AG04449 (cell line): ENCODE measurements at regions not wholly inside any gene's neighbourhood (a gene's known extent, or its start where the extent isn't known, plus 50 kb on each side); places are given as distances from the start of the nearest gene placed in this dataset.

Source experiments
- CTCF ChIA-PET: fragments of 350-600 bp; formaldehyde crosslinking; extraction: SDS; loops from one replicate; lab custom pipeline; 2021; ENCODE audit warnings: antibody characterized with exemption; lab: Yijun Ruan, JAX
- POLR2A ChIA-PET: fragments of 400-600, 350-600 bp; formaldehyde crosslinking; extraction: SDS; loops from one replicate; lab custom pipeline; 2020; ENCODE audit warnings: antibody characterized with exemption, inconsistent platforms; lab: Yijun Ruan, JAX
- DNase-seq: peaks from one replicate; pipeline ENCODE4 v3.0.0-alpha.2; 2010; ENCODE audit warnings: low read depth, low spot score
- H3K4me3 ChIP-seq: 2 replicates; pipeline ENCODE4 v1.5.1; 2011; ENCODE audit warnings: low read depth, mild to moderate bottlenecking, control low read depth, low read length
- CTCF ChIP-seq: IDR thresholded peaks from one replicate; pipeline ENCODE4 v1.5.1; 2011; ENCODE audit warnings: mild to moderate bottlenecking, moderate library complexity, low read length, control low read depth, inconsistent platforms; ENCODE audit not compliant: insufficient read depth; ENCODE audit errors: missing control alignments

DNA sequence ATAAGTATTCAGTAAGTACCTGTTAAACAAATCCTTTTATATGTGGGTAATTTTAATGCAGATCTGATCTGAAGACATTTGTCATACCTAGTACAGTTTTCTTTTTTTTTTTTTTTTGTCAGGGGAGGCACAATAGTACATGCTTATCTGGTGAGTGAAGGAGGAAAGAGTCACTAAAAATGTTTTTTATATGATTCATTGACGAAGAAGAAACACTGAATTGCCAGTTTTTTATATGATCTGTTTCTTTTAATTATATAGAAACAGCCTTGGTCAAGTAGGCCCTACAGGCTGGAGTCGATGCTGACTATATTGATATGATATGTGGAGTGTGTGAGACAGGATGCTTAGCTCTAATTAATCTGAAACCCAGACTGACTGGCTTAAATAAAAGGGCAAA, 315.2 kb downstream of the PSAT1 start:
- ChIA-PET POLR2A (interaction anchor here (0.8 kb wide), 1 partner anchor 86 kb away, joined by 3 read pairs; no protein-coding TSS in a partner anchor), CTCF (no interaction called here)
- DNase-seq: peak; percentile 34
- no peak overlapping the region for H3K4me3 ChIP-seq
- no peak for TF ChIP-seq CTCF

GRCh38 chr9:78613006-78613405, 316.1 kb downstream of the PSAT1 start:
- no peak overlapping the region for H3K4me3 ChIP-seq
- no peak for DNase-seq
- POLR2A ChIA-PET: no interaction called here
- TF ChIP-seq CTCF: no peak
- CTCF ChIA-PET: no interaction called here

- DNase-seq: no peak
- TF ChIP-seq CTCF: no peak
- CTCF ChIA-PET: interaction anchor here (1.5 to 1.6 kb wide), 2 partner anchors 12 to 207 kb away, joined by 4 to 5 read pairs; no protein-coding TSS in a partner anchor
- H3K4me3 ChIP-seq: no peak overlapping the region
- POLR2A ChIA-PET: no interaction called here
Measured at GRCh38 chr9:78614892-78615291, 318.0 kb downstream of the PSAT1 start.

DNA sequence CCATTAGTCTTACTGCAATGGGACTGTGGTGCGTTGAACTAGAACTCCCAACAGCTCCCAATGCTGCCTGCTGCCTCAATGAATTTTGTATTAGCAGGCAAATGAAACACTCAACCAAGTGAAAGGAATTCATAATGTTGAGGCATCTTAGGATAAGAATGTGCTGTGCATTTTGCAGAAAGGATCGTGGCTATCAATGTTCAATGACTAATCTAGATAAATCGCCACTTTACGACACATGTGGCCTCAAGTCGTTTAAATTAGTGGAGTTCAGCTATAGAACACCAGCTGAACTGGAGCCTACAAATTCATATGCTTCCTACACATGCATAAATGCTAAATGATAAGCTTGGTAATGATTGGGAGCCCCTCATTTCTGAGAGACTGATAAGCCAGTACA, 318.4 kb downstream of the PSAT1 start:
- ChIA-PET POLR2A (no interaction called here), CTCF (interaction anchor here (1.1 to 1.6 kb wide), 4 partner anchors 10 to 207 kb away, joined by 4 to 5 read pairs (median 4); no protein-coding TSS in a partner anchor)
- no peak overlapping the region for H3K4me3 ChIP-seq
- TF ChIP-seq CTCF: no peak
- no peak for DNase-seq

DNA sequence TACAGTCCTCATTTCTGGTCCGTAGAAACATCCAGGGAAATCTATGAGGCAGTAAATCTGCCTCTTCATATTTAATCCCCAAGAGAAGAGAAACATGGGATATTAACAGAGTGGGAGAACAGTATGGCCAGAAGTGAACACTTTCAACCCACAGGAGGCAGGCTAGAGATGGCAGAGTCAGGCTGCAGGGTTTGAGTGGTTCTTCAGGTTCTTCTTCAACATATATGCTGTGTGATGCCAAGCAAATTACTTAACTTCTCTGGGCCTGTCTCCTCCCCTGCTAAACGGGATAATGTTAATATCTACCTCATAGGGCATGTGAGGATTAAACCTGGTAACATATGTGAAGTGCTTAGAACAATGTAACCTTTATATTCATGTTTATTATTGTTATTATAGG, 321.8 kb downstream of the PSAT1 start:
- no peak for DNase-seq
- POLR2A ChIA-PET: no interaction called here
- CTCF ChIA-PET: no interaction called here
- no peak overlapping the region for H3K4me3 ChIP-seq
- TF ChIP-seq CTCF: no peak

DNA sequence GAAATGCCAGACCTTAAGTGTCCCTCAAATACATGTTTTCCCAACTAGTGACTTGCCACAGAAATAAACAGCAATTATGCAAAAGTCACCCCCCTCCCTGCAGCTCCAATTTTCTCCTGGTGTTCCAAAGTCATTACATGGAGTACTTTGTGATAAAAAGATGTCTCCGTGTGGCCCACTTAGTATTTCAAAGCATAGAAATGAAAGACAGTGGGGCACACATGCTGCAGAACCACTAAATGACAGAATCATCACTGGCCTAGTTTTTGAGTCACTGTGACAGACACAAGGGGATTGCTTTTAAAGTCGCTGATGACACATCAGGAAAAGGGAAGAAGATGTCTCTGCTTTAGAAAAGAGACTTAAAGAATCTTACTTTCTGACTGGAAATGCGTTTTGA, 323.4 kb downstream of the PSAT1 start:
- H3K4me3 ChIP-seq: peak overlapping the region; percentile 31
- POLR2A ChIA-PET: interaction anchor here (0.9 to 2.0 kb wide), 3 partner anchors 55 to 94 kb away, joined by 3 to 7 read pairs (median 5); no protein-coding TSS in a partner anchor
- no peak for DNase-seq
- TF ChIP-seq CTCF: no peak
- CTCF ChIA-PET: interaction anchor here (0.9 to 1.6 kb wide), 3 partner anchors 11 to 246 kb away, joined by 3 to 4 read pairs (median 3); no protein-coding TSS in a partner anchor
